ENCODE measurements at regions not wholly inside any gene's neighbourhood (a gene's known extent, or its start where the extent isn't known, plus 50 kb on each side); places are given as distances from the start of the nearest gene placed in this dataset.

DNA sequence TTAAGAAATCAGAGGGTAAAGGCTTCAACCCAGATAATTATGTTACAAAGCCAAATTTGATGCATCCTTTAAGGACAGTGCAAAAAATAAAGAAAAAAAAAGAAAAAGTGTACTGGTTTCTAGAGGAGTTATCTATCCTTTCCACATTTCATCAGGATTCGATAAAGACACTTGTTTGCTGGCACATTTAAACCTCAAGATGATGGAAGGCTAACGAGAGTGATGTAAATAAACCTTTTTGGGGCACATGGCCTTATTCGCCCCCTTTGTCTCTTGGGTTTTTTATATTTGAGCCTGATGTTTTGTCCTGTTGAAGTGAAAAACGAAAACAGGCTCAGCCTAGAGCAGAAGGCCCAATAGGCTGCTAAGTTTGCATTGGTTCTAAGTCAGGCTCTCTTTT lies 416.5 kb downstream of the TAF11L14 start:
- no peak for DNase-seq

DNA sequence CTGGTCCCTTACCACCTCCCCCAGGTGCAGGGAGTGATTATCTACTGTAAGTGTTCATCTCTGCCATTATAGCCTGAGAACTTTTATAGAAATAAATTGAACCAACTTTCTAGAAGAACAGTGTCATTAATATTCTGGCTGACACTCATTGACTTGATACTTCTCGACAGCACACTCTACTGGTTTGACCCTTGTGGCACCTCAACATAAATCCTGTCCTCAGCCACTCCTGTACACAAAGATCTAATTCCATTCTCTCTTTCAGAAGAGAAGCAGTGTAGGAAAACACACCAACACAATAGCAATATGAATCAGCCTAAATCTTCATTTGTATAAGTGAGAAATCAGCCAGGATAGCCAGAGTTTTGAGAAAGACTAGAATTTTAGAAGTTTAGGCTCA lies 417.7 kb downstream of the TAF11L14 start:
- DNase-seq: no peak

DNA sequence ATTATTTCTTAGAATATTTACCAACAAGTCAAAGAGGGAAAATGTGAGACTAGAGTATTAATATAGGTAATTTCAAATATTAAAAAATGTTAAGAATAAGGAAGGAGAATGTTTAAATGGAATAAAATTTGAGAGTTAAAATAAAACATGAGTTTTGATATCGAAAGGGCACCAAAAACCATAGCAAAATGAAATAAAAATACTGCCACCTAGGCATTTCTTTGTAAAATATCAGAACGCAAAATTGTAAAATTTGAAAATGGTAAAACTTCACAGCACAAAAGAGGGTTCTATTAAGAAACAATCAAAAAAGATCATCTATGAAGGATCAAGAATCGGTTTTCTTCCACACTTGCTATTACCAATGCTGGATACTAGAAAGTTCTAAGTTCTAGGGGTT lies 418.3 kb downstream of the TAF11L14 start:
- no peak for DNase-seq

DNA sequence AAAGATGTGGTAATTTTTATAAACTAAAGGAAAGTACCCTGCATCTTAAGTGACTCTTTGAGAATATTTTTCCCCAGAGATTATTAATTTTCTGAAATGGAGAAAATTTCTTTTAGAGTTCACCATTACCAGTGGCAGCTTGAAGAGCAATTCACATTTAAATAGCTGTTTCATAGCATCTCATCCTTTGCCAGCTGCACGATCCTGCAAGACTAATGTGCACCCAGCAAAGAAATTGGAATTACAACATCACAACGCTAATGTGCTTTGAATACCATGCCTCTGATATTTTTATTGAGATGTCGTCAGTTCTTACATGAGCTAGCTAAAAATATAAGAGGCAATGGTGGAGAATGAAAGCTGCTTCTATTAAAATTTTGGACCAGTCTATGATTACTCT lies 423.5 kb downstream of the TAF11L14 start:
- DNase-seq: no peak

DNA sequence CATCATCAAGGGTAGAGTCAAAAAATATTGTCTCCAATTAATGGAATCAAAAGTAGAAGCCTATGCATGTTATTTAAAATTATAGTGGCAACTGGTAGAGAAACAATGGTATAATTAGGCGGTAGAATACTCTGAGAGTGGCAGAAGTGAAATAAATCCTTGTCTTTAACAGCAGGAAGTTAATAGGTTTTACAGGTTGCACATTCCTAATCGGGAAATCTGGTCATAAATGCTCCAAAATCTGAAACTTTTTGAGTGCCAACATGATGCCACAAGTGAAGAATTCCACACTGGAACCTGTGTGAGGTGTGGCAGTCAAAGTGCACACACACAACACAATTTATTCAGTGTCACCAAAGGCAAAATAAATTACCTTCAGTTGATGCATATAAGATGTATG lies 433.4 kb downstream of the TAF11L14 start:
- DNase-seq: no peak

DNA sequence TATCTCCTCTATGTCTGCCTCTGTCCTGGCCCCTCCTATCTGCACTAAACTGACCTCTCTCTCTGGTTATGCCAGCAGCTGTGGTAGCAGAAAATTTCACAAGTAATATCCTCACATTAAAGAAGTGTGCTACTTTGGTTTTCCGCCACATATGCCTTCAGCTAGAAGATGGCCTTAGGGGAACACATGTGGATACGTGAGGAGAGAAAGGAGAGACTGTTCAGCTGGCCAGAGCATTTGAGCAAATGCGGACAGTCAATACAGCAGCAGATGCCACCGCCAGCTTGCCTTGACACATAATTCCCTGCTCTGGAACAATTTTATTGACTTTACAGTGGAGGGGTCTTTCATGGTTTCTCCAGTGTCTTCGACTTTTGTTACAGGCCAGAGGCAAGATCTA lies 434.6 kb downstream of the TAF11L14 start:
- no peak for DNase-seq

DNA sequence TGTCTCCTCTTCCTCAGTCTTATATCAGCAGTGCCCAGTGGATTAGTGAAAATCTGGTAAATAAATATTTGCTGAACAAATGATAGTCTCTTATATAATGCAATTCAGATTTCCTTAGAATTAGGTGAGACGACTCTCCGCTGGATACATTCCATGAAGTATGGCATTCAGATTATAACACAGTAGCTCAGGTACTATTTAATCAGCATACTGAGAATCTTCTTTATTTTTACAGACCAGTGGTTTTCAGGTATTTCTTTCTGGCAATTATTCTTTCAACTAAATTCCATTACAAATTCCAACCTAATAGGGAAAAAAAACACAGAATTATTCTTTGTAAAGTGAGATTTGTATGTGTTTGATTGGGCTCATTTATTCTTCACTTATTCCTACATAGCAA lies 435.5 kb downstream of the TAF11L14 start:
- no peak for DNase-seq

DNA sequence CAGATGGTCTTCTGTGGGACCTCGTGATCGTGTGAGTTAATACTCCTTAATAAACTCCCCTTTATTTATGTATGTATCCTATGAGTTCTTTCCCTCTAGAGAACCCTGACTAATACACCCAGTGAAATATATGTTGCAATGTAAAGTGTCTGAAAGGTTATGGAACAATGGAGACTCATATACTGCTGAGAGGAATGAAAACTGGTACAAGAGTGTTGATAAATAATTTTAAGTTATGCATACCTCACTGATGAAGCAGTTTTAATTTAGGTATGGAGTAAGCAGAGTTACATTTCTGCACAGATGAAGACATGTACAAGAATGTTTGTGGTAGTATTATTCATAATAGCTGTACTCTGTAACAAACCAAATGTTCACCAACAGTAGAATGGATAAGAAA lies 438.3 kb downstream of the TAF11L14 start:
- no peak for DNase-seq

DNA sequence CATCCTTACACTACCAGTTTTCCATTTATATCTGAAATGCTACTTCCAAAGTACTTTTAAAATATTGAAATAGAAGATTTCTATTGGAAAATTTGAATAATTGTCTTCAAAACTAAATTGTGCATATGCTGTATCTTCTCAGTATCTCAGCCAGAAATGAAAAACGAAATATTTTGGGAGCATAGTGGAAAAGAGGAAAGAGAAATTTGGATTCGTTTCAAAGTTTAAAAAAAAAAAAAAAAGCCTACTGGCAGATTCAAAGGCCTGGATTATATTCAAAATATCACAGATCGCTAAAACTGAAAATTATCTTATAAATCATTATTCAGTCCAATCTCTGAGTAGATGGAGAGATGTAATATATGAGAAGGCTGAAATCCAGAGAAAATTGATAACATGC lies 440.7 kb downstream of the TAF11L14 start:
- DNase-seq: no peak

DNA sequence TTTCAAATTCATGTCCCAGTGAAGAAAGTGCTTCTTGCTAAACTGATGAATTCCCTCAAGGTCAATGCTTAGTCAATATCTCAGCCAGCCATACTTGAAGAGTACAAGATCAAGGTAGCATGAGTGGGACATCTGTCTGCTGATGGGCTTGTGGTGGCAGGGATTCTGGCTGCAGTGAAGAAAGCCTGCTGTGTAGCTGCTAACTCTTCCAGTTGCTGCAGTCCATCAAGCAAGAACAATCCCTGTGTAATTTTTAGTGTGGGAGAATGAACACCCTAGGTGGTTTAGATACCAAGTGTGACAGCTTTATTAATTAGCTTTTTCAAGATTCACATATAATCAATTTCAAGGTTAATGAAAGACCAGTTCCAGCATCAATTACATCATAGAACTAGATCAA lies 443.9 kb downstream of the TAF11L14 start:
- no peak for DNase-seq

DNA sequence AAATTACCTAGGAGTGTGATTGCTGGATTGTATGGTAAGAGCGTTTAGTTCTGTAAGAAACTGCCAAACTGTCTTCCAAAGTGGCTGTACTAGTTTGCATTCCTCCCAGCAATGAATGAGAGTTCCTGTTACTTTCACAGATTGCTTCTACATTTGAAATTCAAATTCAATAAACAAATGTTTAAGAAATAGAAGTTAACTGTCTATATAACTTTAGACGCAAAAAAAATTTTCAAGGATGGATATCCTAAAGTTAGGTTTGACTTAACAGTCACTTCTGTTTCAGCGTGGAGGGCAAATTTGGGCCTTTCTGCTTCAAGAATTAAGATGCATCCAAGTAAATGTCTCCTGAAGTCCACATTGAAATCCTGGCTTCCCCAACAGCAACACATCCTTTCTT lies 445.6 kb downstream of the TAF11L14 start:
- no peak for DNase-seq

DNA sequence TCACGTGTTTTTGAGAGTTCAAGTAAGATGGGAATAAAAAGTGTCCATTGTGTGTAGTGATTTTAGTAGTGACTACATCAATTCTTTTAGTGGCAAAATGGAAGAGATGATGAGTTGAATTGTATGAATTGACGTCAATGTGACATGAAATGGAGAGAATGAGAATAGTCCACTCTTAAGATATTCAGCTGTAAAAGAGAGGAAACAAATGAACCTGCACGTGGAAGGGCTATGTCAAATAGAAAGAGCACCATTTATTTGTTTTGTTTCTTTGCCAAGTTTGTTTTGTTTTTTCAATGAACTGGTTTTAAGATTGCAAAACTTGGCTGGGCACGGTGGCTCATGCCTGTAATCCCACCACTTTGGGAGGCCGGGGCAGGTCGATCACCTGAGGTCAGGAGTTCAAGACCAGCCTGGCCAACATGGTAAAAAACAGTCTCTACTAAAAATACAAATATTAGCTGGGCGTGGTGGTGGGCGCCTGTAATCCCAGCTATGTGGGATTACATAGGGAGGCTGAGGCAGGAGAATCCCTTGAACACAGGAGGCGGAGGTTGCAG lies 453.8 kb downstream of the TAF11L14 start:
- no peak for DNase-seq

DNA sequence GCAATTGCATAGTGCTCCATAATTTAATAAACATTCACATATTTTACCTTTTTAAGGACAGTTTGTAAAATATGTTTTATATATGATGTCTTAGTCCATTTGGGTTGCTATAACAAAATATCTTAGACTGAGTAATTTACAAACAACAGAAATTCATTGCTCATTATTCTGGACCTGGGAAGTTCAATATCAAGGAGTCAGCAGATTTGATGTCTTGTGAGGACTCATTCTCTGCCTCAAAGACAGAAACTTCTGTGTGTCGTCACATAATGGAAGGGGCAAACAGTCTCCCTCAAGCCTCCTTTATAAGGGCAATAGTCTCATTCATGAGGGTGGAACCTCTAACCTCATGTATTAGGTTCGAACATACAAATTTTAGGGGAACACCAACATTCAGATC lies 455.9 kb downstream of the TAF11L14 start:
- no peak for DNase-seq

DNA sequence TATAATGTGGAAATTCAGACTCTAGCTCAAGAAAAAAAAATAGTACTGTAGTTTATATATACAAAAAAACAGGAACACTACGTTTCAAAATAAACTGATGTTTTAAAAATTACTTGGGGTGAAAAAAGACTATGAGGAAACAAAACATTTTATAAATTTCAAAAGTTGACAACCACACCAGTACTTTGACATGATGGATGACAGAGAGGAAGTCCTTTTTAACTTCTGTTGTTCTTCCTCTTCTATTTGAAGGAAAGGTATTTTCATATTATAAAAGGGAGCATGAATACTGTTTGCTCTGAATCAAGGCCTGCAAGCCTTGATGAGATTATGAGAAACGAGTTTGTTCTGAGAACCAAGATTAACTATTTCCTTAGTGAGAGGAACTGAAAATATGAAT lies 456.9 kb downstream of the TAF11L14 start:
- peak; percentile 88 for DNase-seq

DNA sequence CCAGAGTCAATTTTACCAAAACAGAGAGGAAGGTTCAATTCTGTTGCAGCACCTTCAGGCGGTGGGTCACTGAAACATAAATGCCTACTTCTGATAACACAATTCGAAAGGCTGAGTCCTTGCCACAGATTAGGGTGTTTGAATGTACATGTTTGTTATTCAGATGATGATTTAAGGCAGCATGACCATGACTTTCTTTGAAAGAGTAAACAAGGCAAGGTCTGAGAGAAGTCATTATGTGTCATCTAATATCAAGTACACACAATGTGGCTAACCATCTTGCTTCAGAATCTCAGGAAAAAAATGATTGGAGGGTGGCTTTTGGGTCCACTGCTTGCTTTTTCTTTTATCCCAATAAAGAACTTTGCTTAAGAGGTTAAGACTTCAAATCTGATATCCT lies 457.5 kb downstream of the TAF11L14 start:
- no peak for DNase-seq

DNA sequence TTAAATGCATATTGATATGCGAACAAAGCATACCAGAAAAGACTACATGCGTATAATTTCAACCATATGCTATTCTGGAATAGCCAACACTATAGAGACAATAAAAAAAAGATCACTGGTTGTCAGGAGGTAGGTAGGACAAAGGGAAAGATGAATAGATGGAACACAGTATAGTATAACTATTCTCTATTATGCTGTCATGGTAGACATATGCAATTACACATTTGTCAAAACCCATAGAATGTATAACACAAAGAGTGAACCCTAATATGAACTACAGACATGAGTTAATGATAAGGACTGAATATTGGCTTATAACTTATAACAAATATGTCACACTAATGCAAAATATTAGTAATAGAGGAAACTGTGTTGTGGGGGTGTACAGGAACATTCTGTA lies 460.8 kb downstream of the TAF11L14 start:
- DNase-seq: no peak

DNA sequence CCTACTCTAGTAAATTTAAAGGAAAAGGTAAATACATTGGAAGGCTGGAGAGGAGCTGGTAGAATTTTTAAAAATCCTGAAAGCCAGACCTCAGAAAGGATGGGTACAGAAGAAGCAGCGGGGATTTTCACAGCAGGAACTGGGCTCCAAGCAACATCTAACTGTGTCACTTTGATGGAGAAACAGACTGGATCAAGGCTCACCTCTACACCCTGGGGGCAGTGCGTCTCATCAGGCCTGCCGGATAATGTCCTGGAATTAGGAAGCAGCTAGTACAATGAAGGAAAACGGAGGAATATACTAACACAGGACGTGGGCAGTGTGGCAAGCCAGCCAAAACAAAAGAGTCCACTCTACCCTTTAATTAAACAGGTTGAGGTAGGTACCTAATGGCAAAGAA lies 463.6 kb downstream of the TAF11L14 start:
- DNase-seq: no peak

DNA sequence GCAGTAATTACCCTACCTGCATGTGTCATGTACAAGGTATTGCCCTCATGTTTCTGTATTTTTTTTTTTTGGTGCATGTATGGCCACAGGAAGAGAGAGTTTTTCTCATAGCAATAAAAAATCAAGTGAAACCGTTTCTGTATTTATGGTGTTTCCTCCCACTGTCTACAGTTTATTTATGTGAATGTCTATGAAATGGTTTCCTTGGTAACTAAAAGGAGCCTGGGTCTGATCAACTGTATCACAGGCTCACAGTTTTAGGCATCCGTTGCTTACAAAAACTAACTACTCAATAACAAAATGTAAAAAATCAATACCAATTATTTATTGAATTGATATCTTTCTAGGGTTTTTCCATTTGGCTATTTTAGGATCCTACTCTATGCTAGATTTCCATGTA lies 464.4 kb downstream of the TAF11L14 start:
- peak; percentile 9 for DNase-seq

DNA sequence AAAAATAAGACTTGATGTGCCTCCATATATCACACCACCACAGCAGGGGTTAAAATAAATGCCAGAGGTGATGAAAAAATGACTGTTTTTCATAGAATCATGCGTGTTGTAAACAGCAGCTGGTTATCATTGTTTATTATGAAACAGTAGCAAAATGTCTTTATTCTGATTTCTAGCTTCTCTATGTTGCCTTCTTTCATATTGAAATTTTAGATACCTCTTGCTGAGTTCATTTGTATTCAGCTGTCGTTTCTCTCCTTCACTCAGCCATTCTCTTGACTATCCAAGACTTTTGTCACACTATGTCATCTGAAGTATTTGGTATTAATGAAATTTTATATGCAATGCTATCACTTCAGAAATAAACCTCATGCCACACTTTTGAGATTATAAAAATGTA lies 465.0 kb downstream of the TAF11L14 start:
- DNase-seq: no peak

DNA sequence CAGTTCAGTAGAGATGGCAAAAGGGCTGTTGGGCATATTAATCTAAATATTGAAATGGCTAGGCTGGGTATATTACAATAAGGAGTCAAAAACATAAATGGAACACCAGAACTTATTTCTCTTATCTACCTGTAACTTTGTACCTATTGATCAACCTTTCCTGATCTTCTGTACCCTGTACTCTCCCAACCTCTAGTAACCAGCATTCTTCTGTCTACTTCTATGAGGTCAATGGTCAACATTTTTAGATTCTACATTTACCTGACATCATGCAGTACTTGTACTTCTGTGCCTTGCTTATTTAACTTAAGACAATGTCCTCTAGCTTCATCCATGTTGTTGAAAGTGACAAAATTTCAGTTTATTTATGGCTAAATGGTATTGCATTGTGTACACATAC lies 467.3 kb downstream of the TAF11L14 start:
- DNase-seq: no peak

DNA sequence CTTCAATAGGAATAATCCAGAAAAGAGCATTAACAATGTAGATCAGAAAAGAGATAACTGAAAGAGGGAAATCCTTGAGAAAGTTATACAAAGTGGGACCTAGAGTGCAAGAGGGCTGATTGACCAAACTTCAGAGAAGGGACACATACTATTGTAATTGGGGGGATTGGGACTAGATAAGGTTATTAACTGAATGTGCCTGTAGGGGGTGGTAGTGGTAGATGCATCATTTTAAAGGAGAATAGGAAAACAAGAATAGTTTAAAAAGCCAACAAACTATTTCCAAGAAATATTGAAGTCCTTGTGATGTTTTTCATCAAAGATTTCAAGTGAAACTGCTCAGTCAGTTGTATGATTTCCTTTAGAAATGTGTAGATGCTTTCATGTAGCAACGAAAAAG lies 468.5 kb downstream of the TAF11L14 start:
- no peak for DNase-seq

DNA sequence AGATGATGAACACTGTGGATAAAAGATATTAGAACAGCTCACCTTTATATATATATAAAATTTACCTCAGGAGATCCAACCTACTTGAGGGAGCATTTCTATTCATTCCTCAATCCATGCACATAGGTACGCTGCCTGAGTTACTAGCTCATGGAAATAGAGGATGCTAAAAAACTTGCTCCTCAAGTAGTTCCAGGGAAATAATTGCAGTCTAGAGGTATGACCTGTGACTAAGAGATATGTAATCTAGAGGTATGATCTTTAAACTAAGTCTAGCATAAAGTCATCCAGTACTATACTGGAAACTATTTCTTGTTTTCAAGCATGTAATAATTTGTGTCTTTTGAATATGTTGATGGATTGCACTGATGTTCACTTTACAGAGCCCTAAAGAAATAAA lies 471.2 kb downstream of the TAF11L14 start:
- DNase-seq: no peak

DNA sequence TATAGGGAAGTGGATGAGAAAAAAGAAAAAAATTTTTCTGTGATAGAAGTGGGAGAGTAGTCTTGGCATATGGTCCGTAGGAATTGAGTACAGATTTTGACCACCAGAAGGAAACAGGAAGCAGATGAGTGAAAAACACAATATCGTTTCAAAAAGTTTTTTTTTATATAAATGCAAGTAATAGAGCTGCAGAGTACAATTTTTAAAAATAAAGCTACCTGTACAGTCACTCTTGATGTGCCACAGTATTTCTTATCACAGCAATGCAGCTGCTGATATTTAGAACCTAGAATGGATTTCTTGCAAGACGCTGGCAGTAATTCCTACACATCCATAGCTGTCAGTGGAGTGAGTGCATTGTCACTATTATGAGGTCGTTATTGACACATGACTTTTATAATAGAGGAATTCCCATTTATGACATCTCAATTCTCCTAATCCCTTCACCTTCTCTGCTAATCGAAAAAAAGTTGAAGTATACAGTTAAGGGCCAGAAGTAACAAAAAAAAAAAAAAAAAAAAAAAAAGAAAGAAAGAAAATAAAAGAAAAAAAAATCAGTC lies 477.7 kb downstream of the TAF11L14 start:
- no peak for DNase-seq

DNA sequence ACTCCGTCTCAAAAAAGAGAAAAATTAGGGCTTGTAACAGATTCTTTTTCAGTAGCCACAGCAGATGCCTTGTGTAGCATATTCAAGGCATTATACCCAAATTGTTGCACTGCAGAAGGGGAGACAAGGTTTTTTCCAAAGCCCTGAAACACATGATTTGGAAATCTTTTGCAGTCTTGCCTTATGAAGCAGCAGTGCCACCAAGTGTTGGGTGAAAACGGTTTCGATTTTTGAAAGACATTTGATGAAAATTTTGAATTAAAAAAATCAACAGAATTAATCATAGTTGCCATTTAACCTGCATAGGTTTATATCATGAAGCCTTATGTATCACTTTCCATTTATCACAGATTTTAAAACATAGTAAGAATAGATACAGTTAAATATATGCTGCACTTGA lies 479.5 kb downstream of the TAF11L14 start:
- peak; percentile 32 for DNase-seq

DNA sequence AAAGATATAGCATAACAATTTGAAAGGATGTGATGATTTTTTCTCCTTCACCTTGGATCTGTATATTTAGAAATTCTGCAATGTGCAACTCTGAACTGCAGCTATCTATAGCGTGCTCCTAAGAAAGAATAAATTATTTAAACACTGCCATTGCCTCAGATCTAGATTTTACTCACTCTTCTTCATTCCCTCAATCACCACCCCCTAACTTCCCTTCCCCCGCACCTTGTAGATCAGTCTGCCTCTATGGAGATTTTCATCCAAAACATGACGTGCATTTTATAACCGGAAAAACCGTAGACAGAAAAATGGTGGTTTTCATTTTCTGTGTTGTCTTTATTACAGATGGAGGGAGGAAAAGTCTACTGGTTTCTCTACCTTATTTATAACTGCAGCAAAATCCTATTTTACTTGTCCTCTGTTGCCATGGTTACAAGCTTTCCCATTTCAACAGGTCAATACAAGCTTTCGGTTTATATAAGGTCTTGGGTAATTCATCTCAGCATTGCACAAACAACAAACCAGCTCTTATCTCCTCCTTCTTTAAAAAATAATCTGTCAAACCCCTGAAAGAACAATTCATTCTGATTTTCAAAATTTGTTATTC lies 480.0 kb downstream of the TAF11L14 start:
- DNase-seq: peak; percentile 47
